Fibroblast of the aortic adventitia (primary cell): ENCODE measurements at regions not wholly inside any gene's neighbourhood (a gene's known extent, or its start where the extent isn't known, plus 50 kb on each side); places are given as distances from the start of the nearest gene placed in this dataset.

ENCODE experiments used
- DNase-seq: peaks from one replicate; pipeline ENCODE4 v3.0.0-alpha.2; 2010; ENCODE audit warnings: low read depth
- H3K4me3 ChIP-seq: 2 replicates; pipeline ENCODE4 v1.5.1; 2011; ENCODE audit warnings: low read depth, mild to moderate bottlenecking, control low read depth, low read length, moderate library complexity
- TF ChIP-seq, protein P1 (sequence below): IDR thresholded peaks from 2 replicates; pipeline ENCODE4 v1.5.1; 2011; ENCODE audit warnings: mild to moderate bottlenecking, low read length, control low read depth, inconsistent platforms; ENCODE audit not compliant: insufficient read depth

DNA sequence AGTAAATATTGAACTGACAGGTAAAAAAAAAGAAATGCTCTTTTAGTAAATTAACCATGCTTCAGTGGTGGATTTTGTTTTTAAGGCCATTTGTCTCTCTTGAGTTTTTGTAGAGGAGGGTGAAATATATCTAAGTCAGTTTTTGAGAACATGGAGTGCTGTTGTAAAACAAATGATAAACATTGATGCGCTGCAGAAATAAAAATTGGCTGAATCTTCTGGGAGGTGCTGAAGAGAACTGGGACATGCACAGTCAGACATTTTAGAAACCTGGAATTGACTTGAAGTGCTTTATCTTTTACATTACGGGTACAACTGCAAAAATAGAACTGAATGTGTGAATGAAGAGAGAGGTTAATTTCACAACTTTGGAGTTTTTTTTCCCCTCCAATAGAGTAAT is 203.0 kb upstream of the HDAC9 start:
- no peak overlapping the region for H3K4me3 ChIP-seq
- TF ChIP-seq, protein P1, sequence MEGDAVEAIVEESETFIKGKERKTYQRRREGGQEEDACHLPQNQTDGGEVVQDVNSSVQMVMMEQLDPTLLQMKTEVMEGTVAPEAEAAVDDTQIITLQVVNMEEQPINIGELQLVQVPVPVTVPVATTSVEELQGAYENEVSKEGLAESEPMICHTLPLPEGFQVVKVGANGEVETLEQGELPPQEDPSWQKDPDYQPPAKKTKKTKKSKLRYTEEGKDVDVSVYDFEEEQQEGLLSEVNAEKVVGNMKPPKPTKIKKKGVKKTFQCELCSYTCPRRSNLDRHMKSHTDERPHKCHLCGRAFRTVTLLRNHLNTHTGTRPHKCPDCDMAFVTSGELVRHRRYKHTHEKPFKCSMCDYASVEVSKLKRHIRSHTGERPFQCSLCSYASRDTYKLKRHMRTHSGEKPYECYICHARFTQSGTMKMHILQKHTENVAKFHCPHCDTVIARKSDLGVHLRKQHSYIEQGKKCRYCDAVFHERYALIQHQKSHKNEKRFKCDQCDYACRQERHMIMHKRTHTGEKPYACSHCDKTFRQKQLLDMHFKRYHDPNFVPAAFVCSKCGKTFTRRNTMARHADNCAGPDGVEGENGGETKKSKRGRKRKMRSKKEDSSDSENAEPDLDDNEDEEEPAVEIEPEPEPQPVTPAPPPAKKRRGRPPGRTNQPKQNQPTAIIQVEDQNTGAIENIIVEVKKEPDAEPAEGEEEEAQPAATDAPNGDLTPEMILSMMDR = no peak
- DNase-seq = no peak

DNA sequence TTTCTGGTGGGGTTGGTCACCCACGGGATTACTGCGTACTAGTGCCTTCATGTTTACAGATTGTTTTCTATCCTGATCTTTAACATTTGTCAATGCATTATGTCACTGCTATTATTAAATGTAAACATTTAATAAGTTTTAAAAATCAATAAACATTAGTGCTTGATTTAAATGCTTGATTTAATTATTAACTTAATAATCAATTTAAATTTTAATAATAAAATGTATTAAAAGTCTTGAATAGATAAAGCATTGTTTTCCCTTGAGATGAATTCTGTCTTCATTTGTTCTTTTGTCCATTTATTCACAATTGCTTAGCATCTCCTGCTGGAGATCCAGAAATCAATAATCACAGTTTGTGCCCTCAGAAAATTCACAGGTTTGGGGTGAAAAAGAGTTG is 201.8 kb upstream of the HDAC9 start:
- TF ChIP-seq, protein P1 = no peak
- no peak overlapping the region for H3K4me3 ChIP-seq
- no peak for DNase-seq

DNA sequence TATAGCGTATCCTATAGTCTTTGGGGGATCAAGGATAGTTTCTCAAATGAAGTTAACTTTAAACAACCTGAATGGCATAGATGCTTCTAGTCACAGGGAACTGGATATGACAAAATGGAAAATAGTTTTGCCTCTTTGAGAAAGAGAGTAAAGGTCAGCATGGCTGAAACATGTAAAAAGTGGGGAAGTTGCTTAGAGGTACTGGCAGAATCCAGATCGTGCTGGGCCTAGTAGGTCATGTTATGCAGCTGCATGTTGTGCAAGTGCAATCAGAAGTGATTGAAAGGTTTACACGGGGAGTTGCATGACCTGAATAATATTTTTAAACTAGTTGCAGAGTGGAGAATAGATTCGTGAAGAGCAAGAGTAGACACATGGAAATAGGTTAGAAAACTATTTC is 201.1 kb upstream of the HDAC9 start:
- no peak overlapping the region for H3K4me3 ChIP-seq
- TF ChIP-seq, protein P1 = no peak
- DNase-seq = no peak

DNA sequence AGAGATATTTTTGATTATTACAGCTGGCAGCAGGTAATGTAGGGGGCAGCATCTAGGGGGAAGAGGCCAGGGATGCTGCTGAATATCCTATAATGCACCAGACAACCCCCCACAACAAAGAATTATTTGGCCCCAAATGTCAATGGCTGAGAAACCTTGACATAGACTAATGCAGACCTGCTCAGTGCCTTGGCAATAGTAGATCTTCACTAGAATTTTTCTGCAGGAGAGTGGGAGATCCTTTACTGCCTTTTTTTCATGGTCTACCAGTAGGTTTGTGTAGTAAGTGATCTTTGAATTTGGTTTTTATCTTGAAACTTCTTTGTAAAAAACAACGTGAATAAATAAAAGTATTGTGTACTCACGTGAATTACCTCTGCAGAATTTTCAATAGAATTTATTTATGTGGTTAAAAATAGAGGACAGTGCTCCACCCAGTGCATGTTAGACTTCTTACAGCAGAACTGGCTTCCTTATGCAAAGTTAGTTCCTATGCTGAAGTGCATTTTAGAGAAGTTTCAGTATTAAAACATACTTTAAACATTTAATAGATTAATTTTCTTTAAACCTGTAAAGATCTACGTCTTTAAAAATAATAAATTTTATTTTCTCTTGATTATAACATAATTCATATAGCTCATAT is 199.6 kb upstream of the HDAC9 start:
- DNase-seq = peak; percentile 28
- no peak overlapping the region for H3K4me3 ChIP-seq
- TF ChIP-seq, protein P1 = no peak

DNA sequence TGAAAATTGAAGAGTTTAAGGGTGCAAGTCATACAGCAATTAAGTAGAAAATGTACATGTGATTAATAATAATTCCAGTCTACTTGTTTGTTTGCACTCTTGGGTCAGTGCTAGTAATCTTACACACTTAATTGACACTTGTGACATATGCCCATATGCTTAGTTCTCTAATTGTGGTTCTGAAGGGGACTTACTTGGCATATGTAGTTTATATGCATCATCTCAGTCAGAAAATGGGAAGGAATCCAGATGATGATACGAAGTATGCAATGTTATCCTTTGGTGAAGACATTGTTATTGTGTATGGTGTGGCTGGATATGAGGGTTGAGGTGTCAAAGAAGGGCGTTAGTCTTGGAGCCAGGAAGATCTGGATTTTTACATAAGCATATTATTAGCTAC is 193.5 kb upstream of the HDAC9 start:
- TF ChIP-seq, protein P1 = no peak
- DNase-seq = no peak

DNA sequence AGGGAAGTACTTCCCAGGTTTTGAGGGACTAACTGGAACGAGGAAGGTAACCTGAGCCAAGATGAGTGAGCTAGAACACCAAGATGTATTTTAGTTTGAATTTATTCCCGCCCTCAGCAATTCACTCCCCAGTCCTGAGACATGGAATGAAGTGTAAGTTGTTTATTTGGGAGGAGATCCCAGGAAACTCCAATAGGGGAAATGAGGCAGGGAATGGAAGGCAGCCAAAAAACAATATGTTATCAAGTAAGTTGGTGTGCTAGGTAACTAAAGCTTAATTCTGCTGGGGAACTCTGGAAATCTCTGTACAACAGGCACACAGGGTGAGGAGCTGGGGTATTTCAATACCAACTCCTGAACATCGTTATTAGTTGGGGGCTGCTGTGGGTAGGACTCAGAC is 189.7 kb upstream of the HDAC9 start:
- DNase-seq = peak; percentile 46
- TF ChIP-seq, protein P1 = no peak
- no peak overlapping the region for H3K4me3 ChIP-seq

More for the DNA sequence above, 193.5 kb upstream of the HDAC9 start:
- H3K4me3 ChIP-seq = no peak overlapping the region

DNA sequence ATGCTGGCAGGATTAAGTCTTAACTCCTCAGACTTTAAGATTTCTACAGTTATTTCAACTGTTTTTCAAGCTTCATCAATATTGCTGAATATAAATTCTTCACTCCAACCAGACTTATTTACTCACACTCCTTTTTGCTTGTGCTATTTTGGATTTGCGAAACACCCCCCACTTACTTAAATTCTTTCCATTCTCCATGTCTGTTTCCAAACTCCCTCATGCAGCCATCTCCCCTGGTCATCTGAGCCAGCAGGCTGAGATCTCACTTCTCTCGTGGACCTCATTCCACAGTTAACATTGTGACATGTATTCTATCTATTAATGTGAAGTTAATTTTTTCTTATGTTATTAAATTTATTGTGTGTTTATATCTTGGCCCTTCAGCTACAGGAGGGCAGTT is 188.9 kb upstream of the HDAC9 start:
- no peak overlapping the region for H3K4me3 ChIP-seq
- TF ChIP-seq, protein P1 = no peak
- no peak for DNase-seq
